Loucy (cell line): ENCODE measurements at regions not wholly inside any gene's neighbourhood (a gene's known extent, or its start where the extent isn't known, plus 50 kb on each side); places are given as distances from the start of the nearest gene placed in this dataset.

Experiments
- EZH2phosphoT487 ChIP-seq: fragments of 200-600 bp; IDR thresholded peaks from 2 replicates; pipeline ENCODE4 v1.6.1; 2018; ENCODE audit warnings: antibody characterized with exemption, mild to moderate bottlenecking, moderate library complexity, borderline replicate concordance
- TF ChIP-seq, protein P1 (sequence below): fragments of 200-600 bp; sonication (generic); conservative IDR thresholded peaks from 2 replicates; pipeline ENCODE4 v1.5.1; 2014; ENCODE audit warnings: mild to moderate bottlenecking, antibody characterized with exemption, low read length

DNA sequence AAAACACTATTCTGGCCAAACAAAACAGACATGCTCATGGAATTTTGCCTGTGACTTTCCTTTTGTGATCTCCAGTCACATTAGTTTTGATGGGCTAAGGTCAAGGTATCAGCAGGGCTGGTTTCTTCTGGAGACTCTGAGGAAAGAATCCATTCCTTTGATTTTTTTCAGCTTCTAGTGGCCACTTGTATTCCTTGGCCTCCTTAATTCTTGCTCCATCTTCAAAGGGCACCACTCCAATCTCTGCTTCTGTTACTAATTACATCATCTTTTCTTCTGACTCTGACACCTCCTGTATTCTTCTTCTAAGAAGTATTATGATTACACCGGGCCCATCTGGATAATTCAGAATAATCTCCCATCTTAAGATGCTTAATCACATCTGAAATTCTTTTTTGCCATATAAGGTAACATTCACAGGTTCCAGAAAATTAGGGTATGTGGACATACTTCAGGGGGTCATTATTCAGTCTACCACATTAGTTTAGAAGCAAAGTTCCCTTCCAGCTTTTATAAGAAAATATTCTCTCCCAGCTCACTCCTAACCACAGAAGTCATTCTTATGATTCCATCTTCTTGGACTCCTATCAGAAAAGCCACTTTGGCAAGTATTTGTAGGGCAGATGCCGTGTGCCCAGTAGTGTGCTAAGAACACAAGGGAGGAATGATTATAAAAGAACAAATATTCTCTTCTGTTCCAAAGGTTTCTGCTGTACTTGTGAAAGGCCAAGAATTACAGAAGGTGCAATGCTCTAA is 56.4 kb upstream of the FSHB start:
- TF ChIP-seq, protein P1, sequence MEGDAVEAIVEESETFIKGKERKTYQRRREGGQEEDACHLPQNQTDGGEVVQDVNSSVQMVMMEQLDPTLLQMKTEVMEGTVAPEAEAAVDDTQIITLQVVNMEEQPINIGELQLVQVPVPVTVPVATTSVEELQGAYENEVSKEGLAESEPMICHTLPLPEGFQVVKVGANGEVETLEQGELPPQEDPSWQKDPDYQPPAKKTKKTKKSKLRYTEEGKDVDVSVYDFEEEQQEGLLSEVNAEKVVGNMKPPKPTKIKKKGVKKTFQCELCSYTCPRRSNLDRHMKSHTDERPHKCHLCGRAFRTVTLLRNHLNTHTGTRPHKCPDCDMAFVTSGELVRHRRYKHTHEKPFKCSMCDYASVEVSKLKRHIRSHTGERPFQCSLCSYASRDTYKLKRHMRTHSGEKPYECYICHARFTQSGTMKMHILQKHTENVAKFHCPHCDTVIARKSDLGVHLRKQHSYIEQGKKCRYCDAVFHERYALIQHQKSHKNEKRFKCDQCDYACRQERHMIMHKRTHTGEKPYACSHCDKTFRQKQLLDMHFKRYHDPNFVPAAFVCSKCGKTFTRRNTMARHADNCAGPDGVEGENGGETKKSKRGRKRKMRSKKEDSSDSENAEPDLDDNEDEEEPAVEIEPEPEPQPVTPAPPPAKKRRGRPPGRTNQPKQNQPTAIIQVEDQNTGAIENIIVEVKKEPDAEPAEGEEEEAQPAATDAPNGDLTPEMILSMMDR: no peak
- no peak for TF ChIP-seq EZH2phosphoT487
